ENCODE measurements at regions not wholly inside any gene's neighbourhood (a gene's known extent, or its start where the extent isn't known, plus 50 kb on each side); places are given as distances from the start of the nearest gene placed in this dataset.

DNA sequence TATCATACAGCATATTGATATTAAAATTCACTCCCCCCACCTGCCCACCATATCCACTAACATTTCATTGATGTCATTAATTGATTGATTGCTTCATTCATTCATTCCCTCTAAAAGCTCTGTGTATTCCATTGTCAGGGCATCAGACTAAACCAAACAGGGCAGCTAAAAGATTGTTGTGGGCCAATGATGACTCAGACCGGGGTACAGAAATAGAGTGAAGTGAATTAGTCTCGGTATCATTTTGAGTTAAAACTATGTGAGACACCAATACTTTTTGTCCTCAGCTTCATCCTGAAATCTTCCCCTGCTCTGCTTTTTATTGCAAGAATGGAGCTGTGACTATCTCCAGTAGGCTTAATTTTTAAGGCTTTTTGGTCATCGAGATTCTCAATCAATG is 868.3 kb downstream of the CDH11 start:
- no peak for TF ChIP-seq CTCF (IDR thresholded peaks at IDR 0.05)
- no peak for TF ChIP-seq POLR2A (IDR thresholded peaks at IDR 0.05)

Measured in uterus (tissue), 2 donors.